HEK293T (cell line): ENCODE measurements at regions not wholly inside any gene's neighbourhood (a gene's known extent, or its start where the extent isn't known, plus 50 kb on each side); places are given as distances from the start of the nearest gene placed in this dataset.

Experiments used
- CTCF ChIA-PET: fragments of 350-600 bp; formaldehyde crosslinking; extraction: SDS; loops from one replicate; lab custom pipeline; 2021; ENCODE audit warnings: antibody characterized with exemption, inconsistent platforms; lab: Yijun Ruan, JAX
- POLR2A ChIA-PET: fragments of 350-600 bp; formaldehyde crosslinking; extraction: SDS; loops from one replicate; lab custom pipeline; 2020; ENCODE audit warnings: antibody characterized with exemption, inconsistent platforms; lab: Yijun Ruan, JAX
- DNase-seq: peaks from one replicate; pipeline ENCODE4 v3.0.0; 2012; ENCODE audit warnings: mixed read lengths; ENCODE audit errors: extremely low spot score
- ARNT ChIP-seq: fragments of 450-650 bp; IDR thresholded peaks from 2 replicates; pipeline ENCODE4 v1.6.1; 2017; ENCODE audit warnings: mild to moderate bottlenecking
- BHLHE40 ChIP-seq: fragments of 450-650 bp; IDR thresholded peaks from 2 replicates; pipeline ENCODE4 v1.6.1; 2016; ENCODE audit warnings: mild to moderate bottlenecking, moderate library complexity, borderline replicate concordance
- CTBP1 ChIP-seq: fragments of 450-650 bp; IDR thresholded peaks from 2 replicates; pipeline ENCODE4 v1.6.1; 2016; ENCODE audit warnings: borderline replicate concordance
- ELF4 ChIP-seq: fragments of 450-650 bp; IDR thresholded peaks from 2 replicates; pipeline ENCODE4 v1.6.1; 2017; ENCODE audit warnings: antibody characterized with exemption
- FOXA1 ChIP-seq: fragments of 450-650 bp; IDR thresholded peaks from 2 replicates; pipeline ENCODE4 v1.6.1; 2016; ENCODE audit warnings: mild to moderate bottlenecking
- FOXK2 ChIP-seq: fragments of 450-650 bp; IDR thresholded peaks from 2 replicates; pipeline ENCODE4 v1.6.1; 2016; ENCODE audit warnings: mild to moderate bottlenecking
- FOXM1 ChIP-seq: fragments of 450-650 bp; IDR thresholded peaks from 2 replicates; pipeline ENCODE4 v1.6.1; 2017; ENCODE audit warnings: mild to moderate bottlenecking, borderline replicate concordance
- HDGF ChIP-seq: fragments of 450-650 bp; IDR thresholded peaks from 2 replicates; pipeline ENCODE4 v1.6.1; 2017; ENCODE audit warnings: antibody characterized with exemption, borderline replicate concordance
- L3MBTL2 ChIP-seq: fragments of 450-650 bp; conservative IDR thresholded peaks from 2 replicates; pipeline ENCODE4 v1.6.1; 2016; ENCODE audit warnings: mild to moderate bottlenecking
- LEF1 ChIP-seq: fragments of 450-650 bp; IDR thresholded peaks from 2 replicates; pipeline ENCODE4 v1.6.1; 2017; ENCODE audit warnings: mild to moderate bottlenecking, borderline replicate concordance
- NFRKB ChIP-seq: fragments of 450-650 bp; IDR thresholded peaks from 2 replicates; pipeline ENCODE4 v1.6.1; 2016; ENCODE audit warnings: mild to moderate bottlenecking, moderate library complexity
- SP1 ChIP-seq: fragments of 450-650 bp; IDR thresholded peaks from 2 replicates; pipeline ENCODE4 v1.6.1; 2017
- SUZ12 ChIP-seq: fragments of 450-650 bp; IDR thresholded peaks from 2 replicates; pipeline ENCODE4 v1.6.1; 2016; ENCODE audit warnings: mild to moderate bottlenecking
- TARDBP ChIP-seq: fragments of 450-650 bp; IDR thresholded peaks from 2 replicates; pipeline ENCODE4 v1.6.1; 2016
- ZNF384 ChIP-seq: fragments of 450-650 bp; IDR thresholded peaks from 2 replicates; pipeline ENCODE4 v1.6.1; 2016
- TF ChIP-seq, protein P1 (sequence below): fragments of 450-650 bp; IDR thresholded peaks from 2 replicates; pipeline ENCODE4 v1.6.1; 2016

GRCh38 chr13:22108283-22108942 lies 437.5 kb downstream of the FGF9 start:
- TF ChIP-seq ELF4, result no peak
- no peak for TF ChIP-seq FOXK2
- no peak for TF ChIP-seq HDGF
- no peak for TF ChIP-seq ARNT
- no peak for TF ChIP-seq NFRKB
- TF ChIP-seq SUZ12, result no peak
- TF ChIP-seq CTBP1, result no peak
- no peak for TF ChIP-seq FOXM1
- DNase-seq, result no peak
- POLR2A ChIA-PET, result no interaction called here
- CTCF ChIA-PET, result no interaction called here

GRCh38 chr13:22108979-22109378 lies 438.1 kb downstream of the FGF9 start:
- ChIA-PET POLR2A (no interaction called here), CTCF (no interaction called here)
- no peak for DNase-seq
- TF ChIP-seq ZNF384 (no peak), FOXA1 (no peak), FOXK2 (no peak), L3MBTL2 (no peak), LEF1 (no peak), FOXM1 (no peak), CTBP1 (no peak), SUZ12 (no peak), HDGF (no peak), SP1 (no peak), ELF4 (no peak), NFRKB (no peak), TARDBP (no peak), ARNT (no peak), BHLHE40 (no peak)
- TF ChIP-seq, protein P1, sequence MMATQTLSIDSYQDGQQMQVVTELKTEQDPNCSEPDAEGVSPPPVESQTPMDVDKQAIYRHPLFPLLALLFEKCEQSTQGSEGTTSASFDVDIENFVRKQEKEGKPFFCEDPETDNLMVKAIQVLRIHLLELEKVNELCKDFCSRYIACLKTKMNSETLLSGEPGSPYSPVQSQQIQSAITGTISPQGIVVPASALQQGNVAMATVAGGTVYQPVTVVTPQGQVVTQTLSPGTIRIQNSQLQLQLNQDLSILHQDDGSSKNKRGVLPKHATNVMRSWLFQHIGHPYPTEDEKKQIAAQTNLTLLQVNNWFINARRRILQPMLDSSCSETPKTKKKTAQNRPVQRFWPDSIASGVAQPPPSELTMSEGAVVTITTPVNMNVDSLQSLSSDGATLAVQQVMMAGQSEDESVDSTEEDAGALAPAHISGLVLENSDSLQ, result no peak

DNA sequence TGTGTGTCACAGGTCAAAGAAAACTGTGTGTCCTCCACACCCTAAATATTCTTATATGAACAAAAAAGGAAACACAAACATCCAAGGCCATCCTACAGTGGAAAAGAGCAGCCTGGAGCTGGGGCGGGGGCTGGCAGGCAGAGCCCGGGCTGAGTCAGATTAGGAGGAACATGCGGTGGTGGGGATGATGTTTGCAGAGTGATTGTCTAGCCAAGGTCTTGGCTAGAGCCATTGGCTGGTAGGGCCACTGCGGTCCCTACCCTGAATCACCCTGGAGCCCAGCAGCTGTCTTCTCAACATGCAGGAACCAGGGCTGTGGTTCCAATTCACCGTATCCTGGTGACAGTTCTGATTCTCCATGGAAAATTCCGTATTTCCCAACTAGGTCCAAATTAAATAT lies 439.5 kb downstream of the FGF9 start:
- CTCF ChIA-PET, result no interaction called here
- TF ChIP-seq FOXA1 (no peak), L3MBTL2 (no peak), LEF1 (no peak), BHLHE40 (no peak), ZNF384 (no peak)
- POLR2A ChIA-PET, result no interaction called here
- DNase-seq, result no peak

- CTCF ChIA-PET, result no interaction called here
Observed at GRCh38 chr13:22111152-22111783, 440.4 kb downstream of the FGF9 start.

DNA sequence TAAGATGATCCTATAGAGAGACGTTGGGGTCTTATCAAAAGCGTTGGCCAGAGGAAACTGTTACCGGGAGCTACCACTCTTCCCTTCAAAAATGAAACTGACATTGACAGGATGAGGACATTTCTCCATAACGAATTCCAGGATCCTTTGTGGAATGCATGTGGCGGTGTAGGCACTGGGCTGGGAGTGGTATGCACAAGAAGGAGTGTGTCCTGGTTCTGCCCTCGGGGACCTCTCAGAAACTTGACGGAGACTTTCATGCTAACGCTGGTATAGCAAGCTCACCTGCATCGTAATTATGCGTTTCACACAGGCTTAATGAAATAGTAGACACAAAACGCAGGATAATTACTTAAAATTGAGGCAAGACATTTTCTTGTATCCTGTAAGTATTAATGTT lies 441.1 kb downstream of the FGF9 start:
- POLR2A ChIA-PET, result no interaction called here
- no peak for DNase-seq
- no peak for TF ChIP-seq CTBP1
- TF ChIP-seq LEF1, result no peak
- no peak for TF ChIP-seq ELF4
- TF ChIP-seq BHLHE40, result no peak
- no peak for TF ChIP-seq ARNT
- TF ChIP-seq, protein P1, result no peak
- no peak for TF ChIP-seq SUZ12
- CTCF ChIA-PET, result no interaction called here

More at GRCh38 chr13:22111152-22111783, 440.4 kb downstream of the FGF9 start:
- DNase-seq, result no peak
- TF ChIP-seq FOXM1 (no peak), TARDBP (no peak), SUZ12 (no peak), FOXA1 (no peak), NFRKB (no peak), FOXK2 (no peak), LEF1 (no peak), HDGF (no peak), BHLHE40 (no peak), ZNF384 (no peak), SP1 (no peak), L3MBTL2 (no peak), ARNT (no peak), ELF4 (no peak), CTBP1 (no peak)
- TF ChIP-seq, protein P1, result no peak
- POLR2A ChIA-PET, result no interaction called here

DNA sequence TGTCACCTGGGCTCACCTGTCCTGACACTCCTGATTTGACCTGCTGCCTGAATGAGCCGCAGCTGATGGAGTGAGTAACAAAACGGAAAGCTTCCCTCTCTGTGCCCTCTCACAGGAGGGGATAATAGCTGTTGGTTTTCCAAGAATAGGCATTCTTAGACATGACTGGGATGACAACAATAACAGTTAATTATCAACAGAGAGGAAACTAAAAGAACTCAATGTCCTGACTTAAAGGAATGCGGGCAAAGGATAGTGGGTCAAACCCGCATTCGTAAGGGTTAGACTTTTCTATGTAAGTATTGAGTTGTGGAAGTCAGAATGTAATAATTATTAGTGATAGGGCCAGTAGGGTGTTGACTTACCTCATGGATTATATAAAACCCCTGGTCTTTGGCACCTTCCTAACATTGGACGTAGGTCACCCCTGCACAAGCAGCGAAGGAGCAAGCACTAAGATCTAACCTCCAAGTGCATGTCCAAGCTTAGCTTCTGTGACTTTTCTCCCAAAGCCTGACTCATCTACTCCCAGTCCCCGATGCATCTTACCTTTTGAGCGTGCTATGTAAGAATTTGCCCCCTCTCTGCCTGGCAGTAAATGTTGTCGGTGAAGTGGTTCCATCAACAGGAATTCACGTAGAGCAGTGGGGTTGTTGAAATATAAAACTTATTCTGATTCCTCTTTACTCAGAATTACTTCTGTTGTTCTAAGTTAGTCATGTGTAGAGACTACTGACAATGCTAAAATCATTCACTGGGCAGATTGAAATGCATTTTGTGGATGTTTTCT lies 442.3 kb downstream of the FGF9 start:
- ChIA-PET POLR2A (no interaction called here), CTCF (no interaction called here)
- DNase-seq, result no peak
- TF ChIP-seq TARDBP (no peak), SP1 (no peak), SUZ12 (no peak), FOXK2 (no peak), NFRKB (no peak), HDGF (no peak), BHLHE40 (no peak), ARNT (no peak), CTBP1 (no peak), LEF1 (no peak)
- TF ChIP-seq, protein P1, result no peak
